GM21576 (cell line): ENCODE measurements at regions not wholly inside any gene's neighbourhood (a gene's known extent, or its start where the extent isn't known, plus 50 kb on each side); places are given as distances from the start of the nearest gene placed in this dataset.

Experiments
- ATAC-seq: cut with Tn5 transposase; IDR thresholded peaks from one replicate; pipeline ENCODE4 v1.9.1; 2021; ENCODE audit warnings: mild to moderate bottlenecking, moderate library complexity; ENCODE audit not compliant: unreplicated experiment

DNA sequence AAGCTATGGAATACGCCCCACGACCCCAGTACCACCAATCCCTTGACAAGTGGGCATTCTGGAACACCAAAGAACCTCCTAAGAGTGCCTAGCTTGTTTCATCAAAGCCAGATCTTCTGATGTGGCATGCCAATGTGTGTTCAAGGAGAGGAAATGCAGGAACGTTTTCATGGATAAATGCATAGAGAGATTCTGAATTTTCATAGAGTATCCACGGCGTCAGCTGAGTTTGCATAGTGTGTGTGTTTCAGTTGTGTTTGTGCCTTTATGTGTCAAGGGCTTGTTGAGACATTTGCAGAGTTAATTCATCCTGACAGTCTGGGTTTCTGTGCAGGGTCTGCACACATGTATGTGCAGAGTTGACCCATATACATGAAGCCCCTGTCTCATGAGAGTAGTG, 172.7 kb upstream of the LRFN2 start:
- no peak for ATAC-seq

DNA sequence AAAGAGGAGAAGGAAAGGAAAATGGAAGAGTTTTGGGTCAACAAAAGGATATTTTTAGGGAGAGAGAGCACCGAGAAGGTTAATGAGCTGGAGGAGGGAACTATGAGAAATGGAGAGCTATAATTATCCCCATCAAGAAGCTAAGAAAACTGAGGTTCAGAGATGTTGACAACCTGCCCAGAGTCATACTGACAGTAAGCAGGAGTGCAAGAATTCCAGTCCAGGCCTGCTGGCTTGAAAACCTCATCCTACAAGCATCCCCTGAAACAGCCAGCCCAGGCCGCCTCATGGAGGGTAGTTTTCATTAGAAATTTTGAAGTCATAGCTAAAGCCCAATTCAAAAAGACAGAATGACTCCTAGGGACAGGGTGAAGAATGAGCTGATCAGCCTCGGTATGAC, 172.1 kb upstream of the LRFN2 start:
- no peak for ATAC-seq

DNA sequence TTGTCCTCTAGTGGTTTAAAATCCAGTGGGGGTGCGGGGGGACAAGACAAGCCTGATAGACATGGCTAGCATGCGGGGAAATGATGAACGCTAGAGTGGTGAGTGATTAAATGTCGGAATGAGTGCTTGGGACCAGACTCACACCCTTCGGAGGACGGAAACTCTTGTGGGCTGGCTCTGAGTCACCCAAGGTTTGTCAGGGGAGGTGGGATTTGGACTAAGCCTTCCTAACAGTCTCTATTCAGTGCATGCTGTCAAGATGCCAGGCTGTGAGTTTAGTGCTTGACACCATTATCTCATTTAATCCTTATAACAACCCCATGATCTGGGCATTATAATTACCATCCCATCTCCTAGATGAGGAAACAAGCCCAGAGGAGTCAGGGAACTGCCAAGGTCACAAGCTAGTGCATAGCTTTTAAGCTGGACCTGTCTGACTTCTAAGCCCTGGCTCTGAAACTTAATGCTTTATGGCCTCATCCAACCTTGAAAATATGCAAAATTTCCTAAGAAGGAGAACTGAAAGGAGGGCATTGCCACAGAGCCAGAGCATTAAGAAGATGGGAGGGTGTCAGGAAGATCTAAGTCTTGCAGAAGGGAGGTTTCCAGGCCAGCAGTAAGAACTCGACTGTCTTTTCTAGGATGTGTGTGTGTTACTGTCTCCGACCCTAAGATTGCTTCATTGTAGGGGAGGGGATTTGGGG, 168.7 kb upstream of the LRFN2 start:
- ATAC-seq = no peak

DNA sequence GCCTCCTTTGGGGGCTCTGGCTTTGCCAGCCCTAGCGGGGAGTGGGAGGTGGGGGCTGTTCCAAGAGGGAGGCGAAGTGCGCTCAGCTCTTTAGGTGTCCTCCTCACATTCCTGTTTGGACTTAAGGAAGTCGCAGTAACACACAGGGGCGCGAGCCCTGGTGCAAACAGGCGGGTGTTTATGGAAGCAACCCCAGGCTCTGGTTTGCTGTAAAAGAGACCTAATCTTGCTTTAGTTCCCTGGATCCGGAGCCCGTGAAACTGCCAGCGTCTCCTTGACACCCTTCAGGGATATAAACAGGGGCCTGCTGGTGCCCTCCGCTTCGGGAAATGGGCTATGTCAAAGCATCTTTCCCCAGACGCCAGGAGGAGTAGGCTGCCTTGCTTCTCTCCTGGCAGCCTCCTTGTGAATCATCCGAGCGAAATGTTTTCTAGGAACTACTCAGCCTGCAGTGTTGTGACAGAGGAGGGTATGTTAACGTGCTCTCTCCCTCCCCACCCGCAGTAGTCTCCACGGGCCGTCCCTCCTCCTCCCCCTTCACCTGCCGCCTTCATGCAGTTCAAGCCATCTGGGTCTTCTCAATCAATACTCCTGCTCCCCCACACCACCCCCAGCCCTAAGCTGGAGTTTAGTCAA, 168.0 kb upstream of the LRFN2 start:
- ATAC-seq = no peak

DNA sequence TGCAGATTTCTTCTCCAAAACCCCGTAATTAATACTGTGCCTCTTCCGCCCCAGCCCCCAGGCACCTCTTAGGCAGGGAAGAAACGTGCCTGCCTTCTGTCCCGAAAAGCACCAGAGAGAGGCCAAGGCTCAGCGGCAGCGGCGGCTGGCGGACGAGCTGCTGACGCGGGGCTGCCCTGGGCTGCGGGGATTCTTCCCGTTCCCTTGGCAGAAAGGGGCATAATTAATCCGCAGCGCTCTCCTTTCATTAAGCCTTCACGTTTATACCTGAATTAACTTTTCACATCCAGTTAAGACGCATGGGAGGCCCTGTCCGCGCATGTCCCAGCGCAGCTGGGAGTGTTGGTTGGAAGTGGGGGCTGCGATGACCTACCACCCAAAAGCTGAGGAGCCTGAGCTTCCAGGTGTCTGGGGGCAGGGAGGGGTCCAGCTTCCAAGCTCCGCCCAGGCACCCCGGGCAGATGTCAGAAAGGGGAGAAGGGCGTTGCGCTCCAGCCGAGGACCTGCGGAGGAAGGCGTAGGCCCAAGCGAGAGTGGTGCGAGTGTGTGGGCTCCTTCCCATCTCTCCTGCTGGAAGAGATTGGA, 167.4 kb upstream of the LRFN2 start:
- no peak for ATAC-seq

DNA sequence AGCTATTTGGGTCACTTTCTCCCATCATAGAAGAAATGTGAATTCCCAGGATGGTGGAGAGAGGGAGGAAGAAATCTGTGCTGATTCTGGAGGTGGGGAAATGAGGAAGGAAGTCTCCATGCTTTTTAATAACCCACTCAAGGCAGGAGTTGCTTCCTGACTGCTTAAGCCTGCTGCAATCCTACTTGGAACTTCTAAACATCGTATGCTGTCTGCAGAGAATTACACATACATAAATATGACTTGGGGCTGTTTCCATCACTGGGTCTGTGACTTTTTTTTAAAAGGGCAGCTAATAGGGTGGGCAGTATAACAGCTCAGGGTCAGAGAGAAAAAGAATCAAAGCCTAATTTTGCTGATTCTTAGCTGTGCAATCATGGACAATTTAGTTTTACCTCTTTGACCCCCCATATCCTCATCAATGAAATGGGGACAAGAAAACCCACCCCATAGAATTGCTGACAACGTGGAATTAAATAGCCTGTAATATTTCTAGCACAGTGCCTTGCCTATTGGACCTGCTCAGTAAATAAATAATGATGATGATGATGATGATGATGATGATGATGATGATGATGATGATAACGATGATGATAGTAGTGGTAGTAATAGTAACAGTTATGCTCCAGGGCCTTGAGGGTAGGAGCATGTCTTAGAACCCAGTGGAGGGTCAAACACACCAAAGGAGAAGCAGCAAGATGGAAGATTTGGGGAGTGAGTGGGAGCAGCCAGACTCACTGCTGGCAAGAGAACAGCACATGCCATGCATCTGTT, 166.7 kb upstream of the LRFN2 start:
- no peak for ATAC-seq

DNA sequence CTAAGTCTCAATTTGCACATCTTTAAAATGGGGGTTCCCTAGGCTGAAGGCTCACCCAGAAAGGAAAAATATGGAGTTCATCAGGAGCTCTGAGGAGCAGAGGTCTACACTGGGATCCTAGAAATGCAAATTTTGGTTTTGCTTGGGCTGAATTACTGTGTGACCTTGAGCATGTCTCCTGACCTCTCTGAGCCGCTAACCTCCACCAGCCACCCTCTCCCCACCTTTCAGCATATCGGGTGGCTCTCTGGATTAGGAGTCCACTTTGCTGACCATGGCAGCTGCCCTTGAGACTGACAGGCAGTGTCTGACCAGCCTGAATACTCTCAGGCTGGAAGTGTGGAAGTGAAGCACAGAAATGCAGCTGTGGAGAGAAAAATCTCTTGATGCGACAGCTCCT, 165.9 kb upstream of the LRFN2 start:
- no peak for ATAC-seq

DNA sequence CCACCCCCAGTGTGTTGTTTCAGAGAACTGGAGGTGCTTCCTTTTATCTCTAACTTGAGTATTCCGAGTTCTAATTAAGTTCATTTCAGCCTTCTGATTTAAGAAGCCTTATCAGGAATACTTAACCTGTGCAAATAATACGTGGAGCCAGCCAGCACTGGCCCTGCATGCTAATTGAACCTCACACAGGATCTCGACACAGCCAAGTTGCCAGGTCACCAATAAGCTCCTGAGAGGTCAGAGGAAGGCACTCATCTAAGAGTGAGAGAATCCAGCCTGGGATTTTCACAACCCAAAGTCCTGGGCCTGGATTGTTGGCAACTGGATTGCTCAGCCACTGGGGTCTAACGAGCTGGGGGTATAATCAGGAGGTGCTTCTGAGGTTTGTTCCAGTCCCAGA, 157.7 kb upstream of the LRFN2 start:
- ATAC-seq = no peak

DNA sequence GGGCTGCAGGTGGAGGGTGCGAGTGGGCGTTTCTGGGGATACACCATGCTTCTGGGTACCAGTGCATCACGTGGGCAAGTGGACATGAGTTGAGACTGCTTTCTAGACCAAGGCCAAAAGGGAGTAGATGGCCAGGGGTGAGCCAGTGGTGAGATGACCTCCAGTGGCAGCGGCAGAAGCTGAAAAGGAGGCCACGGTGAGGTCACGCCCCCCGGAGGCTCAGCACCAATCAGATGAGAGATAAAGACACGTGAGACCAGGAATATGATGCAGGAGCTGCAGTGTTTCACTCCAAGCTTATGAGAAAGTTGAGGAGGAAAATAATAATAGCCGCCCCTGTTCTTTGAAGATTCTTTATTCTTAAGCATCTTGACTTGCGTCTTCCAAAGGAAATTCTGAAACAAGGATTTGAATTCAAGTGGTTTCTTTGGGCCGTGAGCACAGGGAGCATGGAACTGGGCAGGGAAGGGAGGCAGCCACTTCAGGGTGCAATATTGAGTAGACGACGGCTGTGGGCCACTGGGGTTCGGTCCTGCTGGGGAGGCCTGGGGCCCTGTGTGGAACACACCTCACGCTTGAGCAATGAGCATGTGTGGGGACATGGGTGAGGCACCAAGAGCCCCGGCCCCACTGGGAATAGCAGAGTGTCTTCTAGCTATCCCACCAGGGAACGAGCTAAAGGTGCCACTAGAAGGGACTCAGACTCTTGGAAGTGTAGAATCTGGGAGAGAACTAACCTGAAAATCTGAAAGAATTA, 156.7 kb upstream of the LRFN2 start:
- ATAC-seq = no peak

DNA sequence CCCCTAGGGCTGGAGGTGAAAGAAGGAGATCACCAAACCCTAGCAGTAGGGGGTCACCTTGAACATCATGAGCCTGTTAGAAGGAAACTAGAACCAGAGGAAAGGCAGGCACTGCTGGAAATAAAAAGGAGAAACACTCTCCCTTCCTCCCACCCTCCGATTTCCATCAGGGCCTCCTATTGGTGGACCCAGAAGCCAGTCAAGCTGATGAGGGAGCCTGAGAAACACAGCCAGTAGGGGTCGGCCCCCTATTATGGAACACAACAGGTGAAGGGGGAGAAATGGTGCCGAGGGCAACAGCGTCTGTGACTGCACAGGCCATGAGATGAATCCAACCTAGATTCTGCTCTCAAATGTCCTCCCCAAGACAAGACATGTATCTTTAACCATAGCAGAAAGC, 156.1 kb upstream of the LRFN2 start:
- ATAC-seq = no peak

DNA sequence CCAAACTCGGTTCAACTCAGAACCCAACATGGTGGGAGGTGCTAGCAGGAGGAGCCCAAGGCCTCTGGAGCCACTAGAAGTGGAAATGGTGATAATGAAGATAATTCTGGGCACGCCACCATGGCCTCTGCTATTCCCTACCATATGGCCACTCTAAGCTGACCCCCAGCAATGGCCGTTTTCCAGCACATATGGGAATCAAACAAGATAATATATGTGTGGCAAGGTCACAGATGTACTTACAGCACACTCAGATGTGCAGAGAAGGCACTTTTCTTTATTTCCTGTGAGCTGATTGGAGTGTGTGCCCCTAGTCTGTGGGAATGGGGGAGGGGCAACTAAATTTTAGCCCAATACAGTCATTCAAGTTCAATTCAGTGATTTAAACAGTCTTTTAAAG, 153.4 kb upstream of the LRFN2 start:
- no peak for ATAC-seq

DNA sequence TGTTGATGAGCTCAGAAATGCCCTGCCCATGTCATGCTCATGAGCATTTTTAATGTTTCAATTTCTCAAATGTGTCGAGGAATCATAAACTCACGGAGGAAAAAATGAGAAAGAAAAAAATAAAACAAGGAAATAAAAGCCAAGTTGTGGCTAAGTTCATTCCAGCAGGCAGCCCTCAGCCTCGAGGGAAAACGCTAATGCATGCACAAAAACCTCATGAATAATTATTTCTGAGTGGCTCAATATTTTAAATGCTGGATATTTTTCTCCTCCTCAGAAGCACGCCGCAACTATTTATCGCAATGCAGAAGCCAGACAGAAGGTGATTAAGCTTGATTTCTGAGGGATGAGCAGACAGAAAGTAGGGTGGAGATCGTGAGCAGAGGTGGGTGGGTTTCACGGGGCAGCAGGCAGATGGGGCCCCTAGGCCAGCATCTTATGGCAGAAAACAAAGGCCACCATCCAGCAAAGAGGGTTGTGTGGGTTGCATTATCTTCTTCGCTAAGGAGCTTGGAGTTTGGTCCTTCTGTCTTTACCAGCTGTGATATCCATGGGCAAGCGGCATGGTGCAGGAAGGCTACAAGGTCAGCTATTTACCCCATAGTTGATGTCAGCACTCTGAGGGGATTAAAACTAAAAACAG, 151.5 kb upstream of the LRFN2 start:
- no peak for ATAC-seq

DNA sequence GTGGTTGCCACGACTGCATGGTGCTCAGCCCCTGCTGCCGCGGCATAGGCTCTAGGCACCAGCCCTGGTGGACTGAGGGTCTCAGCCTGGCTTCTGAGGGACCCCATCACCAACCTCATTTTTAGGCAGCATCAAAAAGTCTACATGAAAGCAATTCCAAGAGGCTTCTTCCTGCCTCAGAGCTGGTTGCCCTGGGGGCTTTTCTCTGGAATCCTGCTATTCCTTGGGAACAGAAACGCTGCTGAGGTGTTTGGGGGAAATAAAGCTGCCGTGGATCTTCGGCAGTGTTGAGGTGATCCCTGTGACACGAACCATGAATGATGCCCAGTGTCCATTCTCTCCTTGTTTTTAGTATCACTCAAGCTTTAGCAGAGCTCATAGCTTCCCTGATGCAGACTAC, 148.4 kb upstream of the LRFN2 start:
- ATAC-seq = no peak

DNA sequence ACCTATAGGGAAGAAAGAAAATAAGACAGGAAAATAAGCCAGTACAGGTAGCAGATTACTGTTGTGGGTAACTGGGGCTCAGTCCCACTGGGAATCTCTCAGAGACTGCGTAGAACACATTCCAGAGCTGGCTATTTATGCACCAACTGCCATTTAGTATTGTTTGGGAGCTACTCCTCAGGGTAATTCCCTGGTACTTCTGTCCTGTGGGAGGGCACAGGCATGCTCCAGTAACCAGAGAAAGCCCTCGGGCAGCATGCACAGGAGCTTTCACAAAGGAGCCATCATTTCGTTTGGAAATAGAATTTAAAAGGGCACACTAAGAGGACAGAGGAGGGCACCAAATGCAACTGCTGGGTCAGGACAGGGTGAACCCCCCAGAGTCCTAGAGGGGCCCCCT, 148.0 kb upstream of the LRFN2 start:
- ATAC-seq = no peak

DNA sequence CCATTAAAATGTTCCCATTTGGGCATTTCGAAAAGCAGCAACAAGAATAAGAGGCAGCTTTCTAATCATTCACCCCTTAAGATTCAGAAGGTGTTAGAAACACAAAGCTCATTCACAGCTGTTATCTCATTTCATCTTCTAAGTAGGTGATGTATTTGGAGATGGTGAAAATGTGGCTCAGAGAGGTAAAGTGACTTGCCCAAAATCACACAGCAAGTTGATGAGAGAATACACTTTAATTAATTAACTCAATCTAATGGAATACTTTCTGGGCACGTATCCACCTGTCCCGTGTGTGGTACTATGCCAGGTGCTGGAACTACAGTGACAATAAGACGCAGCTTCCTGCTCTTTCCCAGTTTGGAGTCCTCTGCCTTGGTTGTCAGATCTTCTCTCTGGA, 147.4 kb upstream of the LRFN2 start:
- no peak for ATAC-seq

DNA sequence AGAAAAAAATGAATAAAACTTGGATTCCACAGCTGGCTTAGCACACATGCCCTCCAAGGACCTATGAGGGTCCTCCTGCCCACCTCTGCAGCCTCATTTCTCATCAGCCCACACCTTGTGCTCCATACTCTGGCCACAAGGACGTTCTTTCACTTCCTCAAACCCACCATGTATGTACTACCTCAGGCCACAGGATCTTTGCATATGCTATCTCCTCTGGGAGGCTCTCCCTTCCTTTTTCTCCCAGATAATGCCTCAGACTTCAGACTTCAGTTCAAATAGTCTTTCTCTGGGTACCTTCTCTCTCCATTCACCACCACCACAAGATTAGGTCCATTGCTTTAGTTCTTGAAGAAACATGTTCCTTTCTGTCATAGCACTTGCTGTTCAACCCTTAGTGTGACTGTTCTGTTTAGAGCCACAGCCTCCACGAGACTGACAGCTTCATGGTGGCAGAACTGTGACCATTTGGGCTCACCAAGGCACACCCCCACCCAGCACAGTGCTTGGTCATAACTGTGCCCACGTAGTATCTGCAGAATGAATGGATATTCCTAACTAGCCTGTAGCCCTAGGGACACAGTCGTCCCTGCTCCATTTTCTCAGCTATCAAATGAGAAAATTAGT, 146.7 kb upstream of the LRFN2 start:
- ATAC-seq = no peak

DNA sequence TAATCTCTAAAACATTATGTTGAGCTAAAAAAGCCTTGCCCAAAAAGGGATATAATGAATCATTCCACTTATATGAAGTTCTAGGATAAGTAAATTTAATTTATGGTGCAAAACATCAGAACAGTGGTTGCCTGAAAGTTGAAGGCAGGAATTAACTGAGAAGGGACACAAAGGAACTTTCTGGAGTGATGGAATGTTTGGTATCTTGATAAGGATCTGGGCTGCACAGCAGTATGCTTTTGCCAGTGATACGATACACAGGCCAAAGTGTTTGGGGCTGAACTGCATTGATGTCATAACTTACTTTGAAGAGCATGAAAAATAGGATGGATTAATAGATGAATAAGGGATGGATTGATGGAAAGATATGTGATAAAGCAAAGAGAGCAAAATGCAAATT, 146.1 kb upstream of the LRFN2 start:
- ATAC-seq = no peak

DNA sequence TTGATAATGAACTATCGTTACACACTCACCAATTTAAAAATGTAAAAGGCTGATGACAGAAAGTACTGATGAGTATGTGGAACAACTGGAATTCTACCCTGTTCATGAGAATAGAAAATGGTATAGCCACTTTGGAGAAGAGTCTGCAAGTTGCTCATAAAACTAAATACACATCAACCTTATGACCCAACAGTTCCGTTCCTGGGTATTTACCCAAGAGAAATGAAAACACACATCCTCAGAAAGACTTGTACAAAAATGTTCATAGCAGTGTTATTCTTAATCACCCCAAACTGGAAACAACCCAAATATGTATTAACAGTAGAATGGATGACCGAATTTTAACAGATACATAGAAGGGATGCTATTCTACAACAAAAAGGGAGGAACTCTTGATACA, 145.7 kb upstream of the LRFN2 start:
- ATAC-seq = no peak

DNA sequence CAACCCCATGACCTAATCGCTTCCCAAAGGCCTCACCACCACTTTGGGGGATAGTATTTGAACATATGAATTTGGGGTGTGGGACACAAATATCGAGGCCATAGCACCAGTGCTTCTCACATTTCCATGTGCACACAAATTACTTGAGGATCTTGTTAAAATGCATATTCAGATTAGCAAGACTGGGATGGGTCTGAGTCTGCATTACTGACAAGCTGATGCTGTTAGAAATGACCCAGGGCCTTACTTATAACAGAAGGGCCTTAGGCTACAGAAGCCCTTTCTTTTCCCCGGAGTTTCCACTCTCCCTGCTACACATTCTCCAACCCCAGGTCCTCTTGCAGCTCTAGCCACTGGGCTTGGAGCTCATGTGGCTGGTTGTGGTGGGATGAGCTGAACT, 141.5 kb upstream of the LRFN2 start:
- ATAC-seq = no peak

DNA sequence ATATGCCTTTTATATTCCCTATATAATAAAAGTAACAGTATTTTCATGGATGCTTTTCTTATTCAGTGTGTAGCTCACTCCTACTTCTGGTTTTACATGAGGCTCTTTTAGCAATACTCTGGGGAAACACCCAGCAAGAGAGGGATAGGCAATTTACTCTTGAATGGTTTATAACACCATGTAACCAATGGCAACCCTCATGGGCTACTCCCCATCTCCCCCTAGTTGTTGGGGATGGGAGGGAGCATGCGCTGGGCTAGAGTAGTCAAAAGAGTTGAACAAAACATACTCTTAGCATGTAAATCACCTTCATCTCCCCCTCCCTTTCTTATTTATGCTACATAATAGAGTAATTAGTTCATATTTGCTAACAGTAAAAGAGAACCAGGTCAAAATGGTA, 140.1 kb upstream of the LRFN2 start:
- no peak for ATAC-seq
